Retinal pigment epithelial cell (primary cell): ENCODE measurements at regions not wholly inside any gene's neighbourhood (a gene's known extent, or its start where the extent isn't known, plus 50 kb on each side); places are given as distances from the start of the nearest gene placed in this dataset.

Experiments used
- DNase-seq: peaks from one replicate; pipeline ENCODE4 v3.0.0-alpha.2; 2010; ENCODE audit warnings: low read depth
- H3K4me3 ChIP-seq: 2 replicates; pipeline ENCODE4 v1.5.1; 2011; ENCODE audit warnings: mild to moderate bottlenecking, low read length, control low read depth, moderate library complexity
- CTCF ChIP-seq: conservative IDR thresholded peaks from 2 replicates; pipeline ENCODE4 v1.5.1; 2011; ENCODE audit warnings: low read depth, low read length, control low read depth, inconsistent platforms

- no peak for DNase-seq
- TF ChIP-seq CTCF = no peak
- H3K4me3 ChIP-seq = no peak overlapping the region
Observed at GRCh38 chr3:127405010-127405598, 117.3 kb upstream of the PRR20G start.

- H3K4me3 ChIP-seq = no peak overlapping the region
- DNase-seq = no peak
- TF ChIP-seq CTCF = no peak
Observed at GRCh38 chr3:127404221-127405009, 116.6 kb upstream of the PRR20G start.

GRCh38 chr3:127403795-127404194 is 115.9 kb upstream of the PRR20G start:
- H3K4me3 ChIP-seq = no peak overlapping the region
- TF ChIP-seq CTCF = no peak
- DNase-seq = no peak

GRCh38 chr3:127399154-127399553 is 111.3 kb upstream of the PRR20G start:
- H3K4me3 ChIP-seq = no peak overlapping the region
- no peak for DNase-seq
- no peak for TF ChIP-seq CTCF

- TF ChIP-seq CTCF = no peak
- no peak overlapping the region for H3K4me3 ChIP-seq
- no peak for DNase-seq
Observed at GRCh38 chr3:127396473-127396872, 108.6 kb upstream of the PRR20G start.

- no peak for TF ChIP-seq CTCF
- H3K4me3 ChIP-seq = no peak overlapping the region
- no peak for DNase-seq
Observed at GRCh38 chr3:127395663-127396355, 108.0 kb upstream of the PRR20G start.
